ENCODE measurements at regions not wholly inside any gene's neighbourhood (a gene's known extent, or its start where the extent isn't known, plus 50 kb on each side); places are given as distances from the start of the nearest gene placed in this dataset.

- H3K4me3 Mint-ChIP-seq, result no peak overlapping the region
- no peaks in the 10 kb centered on the region for H3K36me3 ChIP-seq (ENCODE audit: control insufficient read depth, insufficient read depth, low read length)
- H3K27me3 Mint-ChIP-seq (ENCODE audit: low read depth in 2 of 2), result peaks cover 5 to 21% of the 10 kb centered on the region in 2 donors
- no peaks in the 10 kb centered on the region for H3K9me3 ChIP-seq (ENCODE audit: control insufficient read depth, insufficient read depth, low read length)
- intact Hi-C loops (cut with micrococcal nuclease), result no loop called here
- no peak overlapping the region for H3K4me3 ChIP-seq (ENCODE audit: low read length)
- no peaks in the 10 kb centered on the region for H3K36me3 Mint-ChIP-seq
- no peaks in the 10 kb centered on the region for H3K4me1 ChIP-seq (ENCODE audit: control insufficient read depth, insufficient read depth, low read length)
- no peaks in the 10 kb centered on the region for H3K27me3 ChIP-seq (ENCODE audit: control insufficient read depth, insufficient read depth, low read length)
- no peaks in the 10 kb centered on the region for H3K9me3 Mint-ChIP-seq
- 92% methylated on average over 5 of the region's 5 CpGs for WGBS (ENCODE audit: insufficient coverage)
- ATAC-seq, result no peak
- H3K27ac ChIP-seq (ENCODE audit: low read length), result no peak overlapping the region
- no peak for DNase-seq
- H3K4me1 Mint-ChIP-seq, result no peaks in the 10 kb centered on the region
- TF ChIP-seq, protein P1, sequence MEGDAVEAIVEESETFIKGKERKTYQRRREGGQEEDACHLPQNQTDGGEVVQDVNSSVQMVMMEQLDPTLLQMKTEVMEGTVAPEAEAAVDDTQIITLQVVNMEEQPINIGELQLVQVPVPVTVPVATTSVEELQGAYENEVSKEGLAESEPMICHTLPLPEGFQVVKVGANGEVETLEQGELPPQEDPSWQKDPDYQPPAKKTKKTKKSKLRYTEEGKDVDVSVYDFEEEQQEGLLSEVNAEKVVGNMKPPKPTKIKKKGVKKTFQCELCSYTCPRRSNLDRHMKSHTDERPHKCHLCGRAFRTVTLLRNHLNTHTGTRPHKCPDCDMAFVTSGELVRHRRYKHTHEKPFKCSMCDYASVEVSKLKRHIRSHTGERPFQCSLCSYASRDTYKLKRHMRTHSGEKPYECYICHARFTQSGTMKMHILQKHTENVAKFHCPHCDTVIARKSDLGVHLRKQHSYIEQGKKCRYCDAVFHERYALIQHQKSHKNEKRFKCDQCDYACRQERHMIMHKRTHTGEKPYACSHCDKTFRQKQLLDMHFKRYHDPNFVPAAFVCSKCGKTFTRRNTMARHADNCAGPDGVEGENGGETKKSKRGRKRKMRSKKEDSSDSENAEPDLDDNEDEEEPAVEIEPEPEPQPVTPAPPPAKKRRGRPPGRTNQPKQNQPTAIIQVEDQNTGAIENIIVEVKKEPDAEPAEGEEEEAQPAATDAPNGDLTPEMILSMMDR (IDR thresholded peaks at IDR 0.05), result no peak
- no peak overlapping the region for H3K27ac Mint-ChIP-seq
Observed at GRCh38 chr5:10832987-10833386, 72.0 kb upstream of the DAP start.

DNA sequence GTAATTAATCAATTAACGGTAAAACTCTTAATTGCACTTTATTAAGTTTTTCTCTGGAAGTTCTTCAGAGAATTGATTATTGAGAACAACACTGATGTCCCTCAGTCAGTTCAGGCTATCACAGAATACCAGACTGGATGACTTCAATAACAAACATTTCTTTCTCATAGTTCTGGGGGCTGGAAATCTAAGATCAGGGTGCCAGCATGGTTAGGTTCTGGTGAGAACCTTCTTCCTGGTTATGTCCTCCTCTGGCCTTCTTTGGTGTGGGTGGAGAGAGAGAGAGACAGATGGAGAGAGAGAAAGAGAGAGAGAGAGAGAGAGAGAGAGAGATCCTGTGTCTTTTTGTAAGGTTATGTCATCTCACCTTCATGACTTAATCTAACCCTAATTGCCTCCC lies 71.4 kb upstream of the DAP start:
- Histone ChIP-seq H3K4me1 (ENCODE audit: control insufficient read depth, insufficient read depth, low read length) (no peaks in the 10 kb centered on the region), H3K4me3 (ENCODE audit: low read length) (no peak overlapping the region), H3K27ac (ENCODE audit: low read length) (no peak overlapping the region), H3K36me3 (ENCODE audit: control insufficient read depth, insufficient read depth, low read length) (no peaks in the 10 kb centered on the region), H3K27me3 (ENCODE audit: control insufficient read depth, insufficient read depth, low read length) (no peaks in the 10 kb centered on the region), H3K9me3 (ENCODE audit: control insufficient read depth, insufficient read depth, low read length) (no peaks in the 10 kb centered on the region)
- intact Hi-C loops (cut with micrococcal nuclease), result no loop called here
- H3K36me3 Mint-ChIP-seq, result no peaks in the 10 kb centered on the region
- 100% methylated on average over 1 of the region's 1 CpG for WGBS (ENCODE audit: insufficient coverage)
- TF ChIP-seq, protein P1 (IDR thresholded peaks at IDR 0.05), result no peak
- H3K4me3 Mint-ChIP-seq, result no peak overlapping the region
- peaks cover 5 to 21% of the 10 kb centered on the region in 2 donors for H3K27me3 Mint-ChIP-seq (ENCODE audit: low read depth in 2 of 2)
- H3K9me3 Mint-ChIP-seq, result no peaks in the 10 kb centered on the region
- ATAC-seq (no peak), DNase-seq (no peak)
- peaks cover 0 to 2% of the 10 kb centered on the region in 2 donors for H3K4me1 Mint-ChIP-seq
- H3K27ac Mint-ChIP-seq, result no peak overlapping the region

GRCh38 chr5:10831419-10831818 lies 70.4 kb upstream of the DAP start:
- H3K27me3 Mint-ChIP-seq (ENCODE audit: low read depth in 2 of 2), result peaks cover 5 to 21% of the 10 kb centered on the region in 2 donors
- no peaks in the 10 kb centered on the region for H3K4me1 ChIP-seq (ENCODE audit: control insufficient read depth, insufficient read depth, low read length)
- peaks cover 5% of the 10 kb centered on the region in 2 donors for H3K4me1 Mint-ChIP-seq
- no peaks in the 10 kb centered on the region for H3K36me3 ChIP-seq (ENCODE audit: control insufficient read depth, insufficient read depth, low read length)
- no peaks in the 10 kb centered on the region for H3K9me3 Mint-ChIP-seq
- no peak overlapping the region for H3K4me3 ChIP-seq (ENCODE audit: low read length)
- H3K9me3 ChIP-seq (ENCODE audit: control insufficient read depth, insufficient read depth, low read length), result no peaks in the 10 kb centered on the region
- DNase-seq (no peak), ATAC-seq (no peak)
- no peak overlapping the region for H3K27ac ChIP-seq (ENCODE audit: low read length)
- H3K36me3 Mint-ChIP-seq, result no peaks in the 10 kb centered on the region
- intact Hi-C loops (cut with micrococcal nuclease), result no loop called here
- TF ChIP-seq, protein P1 (IDR thresholded peaks at IDR 0.05), result no peak
- no peaks in the 10 kb centered on the region for H3K27me3 ChIP-seq (ENCODE audit: control insufficient read depth, insufficient read depth, low read length)
- H3K27ac Mint-ChIP-seq, result no peak overlapping the region
- no peak overlapping the region for H3K4me3 Mint-ChIP-seq
- 91% methylated on average over 5 of the region's 7 CpGs for WGBS (ENCODE audit: insufficient coverage)

GRCh38 chr5:10828241-10828640 lies 67.2 kb upstream of the DAP start:
- Mint-ChIP-seq H3K27ac (no peak overlapping the region), H3K27me3 (ENCODE audit: low read depth in 2 of 2) (peaks cover 0 to 11% of the 10 kb centered on the region in 2 donors), H3K4me3 (no peak overlapping the region), H3K4me1 (peaks cover 5% of the 10 kb centered on the region in 2 donors), H3K9me3 (no peaks in the 10 kb centered on the region), H3K36me3 (no peaks in the 10 kb centered on the region)
- Histone ChIP-seq H3K36me3 (ENCODE audit: control insufficient read depth, insufficient read depth, low read length) (no peaks in the 10 kb centered on the region), H3K27me3 (ENCODE audit: control insufficient read depth, insufficient read depth, low read length) (no peaks in the 10 kb centered on the region), H3K4me1 (ENCODE audit: control insufficient read depth, insufficient read depth, low read length) (no peaks in the 10 kb centered on the region), H3K9me3 (ENCODE audit: control insufficient read depth, insufficient read depth, low read length) (no peaks in the 10 kb centered on the region), H3K27ac (ENCODE audit: low read length) (no peak overlapping the region), H3K4me3 (ENCODE audit: low read length) (no peak overlapping the region)
- no CpG with 5 or more reads among the region's 2 CpGs for WGBS (ENCODE audit: insufficient coverage)
- ATAC-seq, result no peak
- intact Hi-C loops (cut with micrococcal nuclease), result no loop called here
- no peak for DNase-seq
- TF ChIP-seq, protein P1 (IDR thresholded peaks at IDR 0.05), result no peak
